ENCODE measurements at regions not wholly inside any gene's neighbourhood (a gene's known extent, or its start where the extent isn't known, plus 50 kb on each side); places are given as distances from the start of the nearest gene placed in this dataset.

GRCh38 chr7:53151496-53151895, 116.1 kb downstream of the POM121L12 start:
- TF ChIP-seq YY1 (IDR thresholded peaks at IDR 0.05; ENCODE audit: insufficient read depth, insufficient read length) (no peak), ZNF274 (IDR thresholded peaks at IDR 0.05; ENCODE audit: low read depth, low read length) (no peak)
